SK-MEL-5 (cell line): ENCODE measurements at regions not wholly inside any gene's neighbourhood (a gene's known extent, or its start where the extent isn't known, plus 50 kb on each side); places are given as distances from the start of the nearest gene placed in this dataset.
"Not testable (repeated sequence)": the region's sequence is repeated elsewhere in the genome, so short reads cannot be mapped to it uniquely, and the experiment has no call there.

Source experiments
- DNase-seq: peaks from one replicate; pipeline ENCODE4 v3.0.0-alpha.2; 2016; ENCODE audit warnings: low read depth, low spot score
- in situ Hi-C: cut with HindIII; loops from 2 replicates; pipeline ENCODE4 v1.10.0; 2016; ENCODE audit warnings: low sequenced_read_pairs, high pct_unique_total_duplicates, low pct_unique_long_range_greater_than_20kb

DNA sequence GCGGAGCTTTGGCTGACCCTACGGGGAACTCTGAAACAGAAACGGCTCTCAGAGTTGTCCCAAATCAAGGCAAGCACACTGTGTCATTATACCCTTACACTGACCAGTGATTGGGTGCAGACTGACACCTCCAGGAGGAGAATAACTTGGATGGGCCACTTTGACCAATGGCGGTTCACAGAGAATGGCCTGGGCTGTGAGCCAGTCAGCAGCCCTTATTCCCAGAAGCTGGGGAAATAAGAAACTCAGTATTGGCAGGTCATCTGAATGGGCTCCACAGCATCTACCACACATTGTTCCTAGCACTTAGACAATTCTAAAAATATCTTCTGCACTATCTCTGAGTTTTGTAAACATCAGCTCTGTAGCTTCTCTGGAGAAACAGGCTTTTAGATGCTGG lies 265.2 kb downstream of the ADGRL2 start:
- in situ Hi-C loops, result no loop called here
- no peak for DNase-seq

DNA sequence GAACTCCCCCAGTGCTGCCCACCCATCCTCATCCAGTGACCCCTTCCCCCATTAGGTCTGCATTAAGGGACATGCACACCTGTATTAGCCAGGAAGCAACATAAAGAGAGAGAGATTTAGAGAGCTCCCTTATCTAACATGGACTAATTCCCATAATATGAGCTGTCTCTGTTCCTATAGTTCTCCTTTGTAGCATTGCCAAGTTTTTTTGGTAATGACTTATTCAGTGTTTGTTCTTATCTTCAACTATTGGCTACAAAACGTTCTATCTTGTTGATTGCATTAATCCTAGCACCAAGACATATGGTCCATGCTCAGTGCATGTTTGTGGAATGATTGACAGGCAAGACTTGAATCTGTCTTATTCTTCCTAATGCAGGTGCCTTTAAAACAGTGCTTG lies 264.0 kb downstream of the ADGRL2 start:
- in situ Hi-C loops, result no loop called here
- DNase-seq, result no peak

- in situ Hi-C loops, result no loop called here
- DNase-seq, result no peak
Measured at GRCh38 chr1:82062206-82062605, 261.5 kb downstream of the ADGRL2 start.

DNA sequence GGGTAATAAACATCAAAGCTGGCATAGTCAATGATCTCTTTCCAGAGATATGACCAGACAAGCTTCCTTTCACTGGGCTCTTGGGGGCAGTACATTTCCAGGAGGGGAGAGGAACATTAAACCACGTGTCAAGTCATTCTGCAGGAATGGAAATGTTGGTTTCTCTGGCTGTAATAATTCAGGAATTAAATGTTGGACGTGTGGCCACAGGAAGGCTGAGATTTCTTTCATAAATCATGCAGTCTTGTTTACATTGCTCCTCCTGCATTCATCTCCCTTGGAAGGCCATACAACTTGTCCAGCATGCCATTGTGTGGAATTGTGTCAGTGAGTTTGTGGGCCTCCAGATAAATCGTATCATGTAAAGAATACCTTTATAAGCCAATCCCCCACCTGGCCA lies 259.2 kb downstream of the ADGRL2 start:
- no peak for DNase-seq
- in situ Hi-C loops, result no loop called here

DNA sequence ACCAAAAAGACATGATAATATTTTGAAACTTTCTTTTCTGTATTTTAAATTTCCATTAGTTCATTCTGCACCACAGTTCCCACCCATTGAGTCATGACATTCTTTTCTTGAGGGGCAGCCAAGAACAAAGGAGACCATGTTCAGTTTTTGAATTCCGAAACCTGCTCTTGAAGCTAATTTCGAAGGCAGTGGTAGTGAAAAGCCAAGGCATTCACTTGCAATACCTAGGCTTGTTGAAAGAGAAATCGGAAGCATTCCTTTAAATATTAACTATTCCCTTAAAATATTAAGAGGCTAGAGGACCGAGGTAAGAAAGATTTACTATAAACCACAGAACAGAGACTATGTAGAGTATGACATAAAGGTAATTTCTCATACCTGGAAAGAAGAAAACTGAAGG lies 256.3 kb downstream of the ADGRL2 start:
- no peak for DNase-seq
- in situ Hi-C loops, result no loop called here

GRCh38 chr1:82055375-82055774 lies 254.6 kb downstream of the ADGRL2 start:
- DNase-seq, in situ Hi-C loops: not testable (repeated sequence)

DNA sequence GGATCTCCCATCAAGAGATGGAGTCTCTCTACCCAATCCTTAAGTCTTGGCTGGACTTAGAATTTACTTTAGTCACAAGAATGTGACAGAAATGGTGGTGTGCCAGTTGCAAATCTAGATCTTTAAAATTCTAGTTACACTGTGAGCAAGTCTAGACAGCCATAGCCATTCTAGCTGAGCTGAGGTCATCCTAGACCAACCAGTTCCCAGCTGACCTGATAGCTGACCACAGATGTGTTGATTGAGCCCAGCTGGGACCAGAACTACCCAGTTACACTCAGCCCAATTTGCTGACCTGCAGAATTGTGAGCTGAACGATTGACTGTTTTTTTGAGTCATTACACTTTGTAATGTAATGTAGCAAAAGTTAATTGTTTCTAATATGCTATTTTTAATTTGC lies 251.8 kb downstream of the ADGRL2 start:
- in situ Hi-C loops, result no loop called here
- no peak for DNase-seq

DNA sequence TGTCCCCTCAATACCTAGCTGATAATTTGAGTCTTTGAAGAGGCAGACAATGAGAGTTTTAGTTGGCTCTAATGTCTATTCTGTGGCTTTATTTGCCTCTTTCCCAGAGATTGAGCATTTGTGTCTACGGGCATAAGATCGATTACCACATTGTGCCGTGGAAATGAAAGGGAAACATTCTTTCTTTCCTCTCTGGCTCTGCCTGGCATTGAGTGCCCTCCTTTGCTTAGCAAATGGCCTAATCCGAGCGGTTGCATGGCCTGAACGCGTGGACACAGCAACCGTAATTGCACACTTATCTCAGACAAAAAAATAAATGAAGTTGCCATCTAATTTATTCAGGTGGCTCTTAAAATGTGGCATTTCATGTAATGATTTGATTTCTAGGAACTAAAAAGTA lies 247.9 kb downstream of the ADGRL2 start:
- no peak for DNase-seq

DNA sequence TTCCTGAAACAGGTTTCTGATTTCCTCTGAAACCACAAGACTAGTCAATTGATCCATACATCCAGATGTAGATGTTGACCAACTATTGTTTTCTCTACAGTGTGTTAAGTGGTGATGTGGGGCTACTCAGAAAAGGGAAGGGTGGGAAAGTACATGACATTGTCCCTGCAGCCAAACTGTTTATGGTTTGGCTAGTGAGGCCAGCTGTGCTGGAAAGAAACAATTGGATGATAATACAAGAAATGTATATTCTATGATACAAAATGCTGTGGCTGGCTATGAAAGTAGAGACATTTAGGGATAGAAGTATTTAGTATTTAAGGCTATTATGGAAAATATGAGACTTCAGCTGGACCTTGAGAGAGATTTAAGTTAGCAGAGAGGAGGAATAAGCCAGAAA lies 244.5 kb downstream of the ADGRL2 start:
- DNase-seq, result no peak
- in situ Hi-C loops, result no loop called here

More for the DNA sequence above, 247.9 kb downstream of the ADGRL2 start:
- in situ Hi-C loops, result no loop called here

DNA sequence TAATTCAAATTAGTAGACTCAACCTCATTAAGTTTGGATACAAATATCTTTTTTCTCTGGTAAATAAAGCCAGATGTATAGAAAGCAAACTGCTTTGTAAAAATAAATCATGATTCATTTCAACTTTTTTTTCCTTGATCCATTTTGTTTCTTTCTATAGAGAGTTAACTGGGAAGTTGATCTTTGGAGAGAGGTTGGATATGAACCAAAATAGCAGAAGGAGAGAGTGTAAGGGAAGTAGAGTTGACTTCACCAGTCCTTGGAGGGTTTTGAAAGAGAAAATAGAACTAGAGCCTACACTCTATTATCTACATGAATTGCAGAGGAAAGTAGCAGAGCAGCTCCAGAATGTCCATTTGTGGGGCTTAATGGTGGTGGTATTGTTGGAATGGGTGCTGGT lies 243.8 kb downstream of the ADGRL2 start:
- DNase-seq, result no peak
- in situ Hi-C loops, result no loop called here

- in situ Hi-C loops, result no loop called here
- DNase-seq, result no peak
Measured at GRCh38 chr1:82044111-82044510, 243.4 kb downstream of the ADGRL2 start.

GRCh38 chr1:82042306-82043060 lies 241.7 kb downstream of the ADGRL2 start:
- in situ Hi-C loops, result no loop called here
- no peak for DNase-seq
